Lower leg skin (tissue), 4 donors: ENCODE measurements at regions not wholly inside any gene's neighbourhood (a gene's known extent, or its start where the extent isn't known, plus 50 kb on each side); places are given as distances from the start of the nearest gene placed in this dataset.
"Not testable (repeated sequence)": the region's sequence is repeated elsewhere in the genome, so short reads cannot be mapped to it uniquely, and the experiment has no call there.

Experiments
- DNase-seq, 2 donors: peaks; one replicate each; pipeline ENCODE4 v3.0.0-alpha.2; 2019; ENCODE audit warnings: low spot score in 2 of 2
- H3K4me3 ChIP-seq: fragments of 200-600 bp; sonication (generic); 2 replicates; pipeline ENCODE4 v1.5.1; 2017; ENCODE audit warnings: mild to moderate bottlenecking, low read depth; ENCODE audit not compliant: poor library complexity, severe bottlenecking
- CTCF ChIP-seq, 3 donors: fragments of 450-650 bp; IDR thresholded peaks; one replicate each; pipeline ENCODE4 v1.5.1; 2016; ENCODE audit warnings: antibody characterized with exemption in 3 of 3, mild to moderate bottlenecking in 3 of 3, moderate library complexity in 2 of 3
- POLR2A ChIP-seq, 2 donors: fragments of 450-650 bp; IDR thresholded peaks; one replicate each; pipeline ENCODE4 v1.6.1; 2016 to 2017; ENCODE audit warnings: antibody characterized with exemption in 2 of 2, mild to moderate bottlenecking in 1 of 2, moderate library complexity in 1 of 2
- WGBS, 2 donors: methylation state at CpG; one replicate each; pipeline ENCODE4 v1.1.5; 2018; 5-methylcytosine and 5-hydroxymethylcytosine counted together
- intact Hi-C: fragments of 100-400 bp; cut with DNase I; formaldehyde crosslinking; loops from one replicate; pipeline ENCODE4 v1.15.0; 2023; ENCODE audit warnings: low total_unique reads

- intact Hi-C loops, result no loop called here
These were observed 200.0 kb upstream of the MAD2L1 start for GRCh38 chr4:120266602-120267001.

GRCh38 chr4:120263618-120264017 is 197.0 kb upstream of the MAD2L1 start:
- intact Hi-C loops, result no loop called here
- 36 to 41% methylated on average over 4 of the region's 4 CpGs for WGBS, 2 donors
- no peak overlapping the region for H3K4me3 ChIP-seq
- TF ChIP-seq CTCF (IDR thresholded peaks at IDR 0.05), result no peak
- TF ChIP-seq POLR2A (IDR thresholded peaks at IDR 0.05), result no peak
- DNase-seq, result no peak

More at GRCh38 chr4:120266602-120267001, 200.0 kb upstream of the MAD2L1 start:
- no peak overlapping the region for H3K4me3 ChIP-seq
- no peak for TF ChIP-seq POLR2A (IDR thresholded peaks at IDR 0.05)
- TF ChIP-seq CTCF (IDR thresholded peaks at IDR 0.05), result no peak
- no peak for DNase-seq
- 53 to 61% methylated on average over 5 of the region's 5 CpGs for WGBS, 2 donors

- intact Hi-C loops, result no loop called here
- DNase-seq, result no peak
- no peak for TF ChIP-seq POLR2A (IDR thresholded peaks at IDR 0.05)
- TF ChIP-seq CTCF (IDR thresholded peaks at IDR 0.05), result no peak
- H3K4me3 ChIP-seq, result no peak overlapping the region
- WGBS, 2 donors, result 94 to 95% methylated on average over 6 of the region's 6 CpGs
These were observed 194.5 kb upstream of the MAD2L1 start for GRCh38 chr4:120261117-120261516.

- DNase-seq, intact Hi-C loops, H3K4me3 ChIP-seq: not testable (repeated sequence)
- 80 to 86% methylated on average over 27 to 28 of the region's 28 CpGs for WGBS, 2 donors
These were observed 189.6 kb upstream of the MAD2L1 start for GRCh38 chr4:120256112-120256775.

GRCh38 chr4:120238277-120238973 is 171.8 kb upstream of the MAD2L1 start:
- no peak for DNase-seq
- 88 to 93% methylated on average over 5 of the region's 5 CpGs for WGBS, 2 donors
- TF ChIP-seq POLR2A (IDR thresholded peaks at IDR 0.05), result no peak
- no peak for TF ChIP-seq CTCF (IDR thresholded peaks at IDR 0.05)
- intact Hi-C loops, result no loop called here
- no peak overlapping the region for H3K4me3 ChIP-seq

- DNase-seq, result no peak
- no peak for TF ChIP-seq POLR2A (IDR thresholded peaks at IDR 0.05)
- TF ChIP-seq CTCF (IDR thresholded peaks at IDR 0.05), result no peak
- H3K4me3 ChIP-seq, result no peak overlapping the region
- WGBS, 2 donors, result 91 to 94% methylated on average over 5 of the region's 5 CpGs
- intact Hi-C loops, result no loop called here
These were observed 170.2 kb upstream of the MAD2L1 start for GRCh38 chr4:120236873-120237272.
